ENCODE measurements at regions not wholly inside any gene's neighbourhood (a gene's known extent, or its start where the extent isn't known, plus 50 kb on each side); places are given as distances from the start of the nearest gene placed in this dataset.

- TF ChIP-seq CTCF (IDR thresholded peaks at IDR 0.05) = no peak
- no peak for TF ChIP-seq POLR2A (IDR thresholded peaks at IDR 0.05)
- no peak for TF ChIP-seq POLR2AphosphoS5 (IDR thresholded peaks at IDR 0.05; ENCODE audit: insufficient read depth in 1 of 2, low read depth in 1 of 2)
Measured at GRCh38 chr6:90387826-90388225, 91.2 kb upstream of the BACH2 start.
